ENCODE measurements at regions not wholly inside any gene's neighbourhood (a gene's known extent, or its start where the extent isn't known, plus 50 kb on each side); places are given as distances from the start of the nearest gene placed in this dataset.

DNA sequence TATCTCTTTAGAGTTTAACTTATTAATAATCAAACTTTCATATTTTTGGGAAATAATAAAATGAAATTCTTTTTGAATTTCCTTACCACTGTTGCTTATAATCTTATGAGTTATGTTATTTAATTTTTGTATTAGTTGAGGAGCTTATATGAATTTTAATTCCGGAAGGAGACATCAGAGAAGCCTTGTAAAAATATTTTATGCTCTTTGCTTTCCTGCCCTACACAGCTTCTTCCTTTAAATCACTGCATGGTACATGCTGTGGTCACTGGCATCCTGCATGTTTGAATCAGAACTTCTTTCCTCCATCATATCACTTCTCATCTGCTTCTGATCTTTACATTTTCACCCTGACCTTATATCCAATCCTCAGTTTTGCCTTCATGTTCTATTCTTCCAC is 266.7 kb upstream of the ZSWIM2 start:
- no peak for TF ChIP-seq EP300 (IDR thresholded peaks at IDR 0.05)
- TF ChIP-seq, protein P1, sequence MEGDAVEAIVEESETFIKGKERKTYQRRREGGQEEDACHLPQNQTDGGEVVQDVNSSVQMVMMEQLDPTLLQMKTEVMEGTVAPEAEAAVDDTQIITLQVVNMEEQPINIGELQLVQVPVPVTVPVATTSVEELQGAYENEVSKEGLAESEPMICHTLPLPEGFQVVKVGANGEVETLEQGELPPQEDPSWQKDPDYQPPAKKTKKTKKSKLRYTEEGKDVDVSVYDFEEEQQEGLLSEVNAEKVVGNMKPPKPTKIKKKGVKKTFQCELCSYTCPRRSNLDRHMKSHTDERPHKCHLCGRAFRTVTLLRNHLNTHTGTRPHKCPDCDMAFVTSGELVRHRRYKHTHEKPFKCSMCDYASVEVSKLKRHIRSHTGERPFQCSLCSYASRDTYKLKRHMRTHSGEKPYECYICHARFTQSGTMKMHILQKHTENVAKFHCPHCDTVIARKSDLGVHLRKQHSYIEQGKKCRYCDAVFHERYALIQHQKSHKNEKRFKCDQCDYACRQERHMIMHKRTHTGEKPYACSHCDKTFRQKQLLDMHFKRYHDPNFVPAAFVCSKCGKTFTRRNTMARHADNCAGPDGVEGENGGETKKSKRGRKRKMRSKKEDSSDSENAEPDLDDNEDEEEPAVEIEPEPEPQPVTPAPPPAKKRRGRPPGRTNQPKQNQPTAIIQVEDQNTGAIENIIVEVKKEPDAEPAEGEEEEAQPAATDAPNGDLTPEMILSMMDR (IDR thresholded peaks at IDR 0.05): no peak

All from tibial nerve (tissue), 4 donors.